Astrocyte (in vitro differentiated cells and primary cell): ENCODE measurements at regions not wholly inside any gene's neighbourhood (a gene's known extent, or its start where the extent isn't known, plus 50 kb on each side); places are given as distances from the start of the nearest gene placed in this dataset.

Experiments
- EZH2 ChIP-seq: IDR thresholded peaks from 2 replicates; pipeline ENCODE4 v1.6.1; 2012; ENCODE audit warnings: mild to moderate bottlenecking, low read length, inconsistent platforms; ENCODE audit not compliant: insufficient read depth
- TF ChIP-seq, protein P1 (sequence below): IDR thresholded peaks from 2 replicates; pipeline ENCODE4 v1.5.1; 2011; ENCODE audit warnings: low read depth, mild to moderate bottlenecking, inconsistent platforms, low read length, moderate library complexity; ENCODE audit not compliant: insufficient read depth

DNA sequence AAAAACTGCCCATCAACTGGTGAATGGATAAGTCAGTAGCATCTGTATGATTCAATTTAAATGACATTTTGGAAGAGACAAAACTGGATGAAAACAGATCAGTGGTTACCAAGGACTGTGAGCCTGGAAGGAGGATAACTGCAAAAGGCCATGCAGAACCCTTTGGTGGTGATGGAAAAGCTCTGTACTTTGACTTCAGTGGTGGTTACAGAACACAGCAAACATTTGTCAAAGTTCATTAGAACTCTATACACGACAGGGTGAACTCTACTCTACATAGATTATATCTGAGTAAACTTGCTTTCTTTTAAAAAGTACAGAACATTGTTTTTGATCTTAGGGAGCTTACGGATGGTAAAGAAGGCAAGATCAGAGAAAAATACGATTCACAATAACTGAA, 111.9 kb upstream of the HTR1E start:
- TF ChIP-seq, protein P1, sequence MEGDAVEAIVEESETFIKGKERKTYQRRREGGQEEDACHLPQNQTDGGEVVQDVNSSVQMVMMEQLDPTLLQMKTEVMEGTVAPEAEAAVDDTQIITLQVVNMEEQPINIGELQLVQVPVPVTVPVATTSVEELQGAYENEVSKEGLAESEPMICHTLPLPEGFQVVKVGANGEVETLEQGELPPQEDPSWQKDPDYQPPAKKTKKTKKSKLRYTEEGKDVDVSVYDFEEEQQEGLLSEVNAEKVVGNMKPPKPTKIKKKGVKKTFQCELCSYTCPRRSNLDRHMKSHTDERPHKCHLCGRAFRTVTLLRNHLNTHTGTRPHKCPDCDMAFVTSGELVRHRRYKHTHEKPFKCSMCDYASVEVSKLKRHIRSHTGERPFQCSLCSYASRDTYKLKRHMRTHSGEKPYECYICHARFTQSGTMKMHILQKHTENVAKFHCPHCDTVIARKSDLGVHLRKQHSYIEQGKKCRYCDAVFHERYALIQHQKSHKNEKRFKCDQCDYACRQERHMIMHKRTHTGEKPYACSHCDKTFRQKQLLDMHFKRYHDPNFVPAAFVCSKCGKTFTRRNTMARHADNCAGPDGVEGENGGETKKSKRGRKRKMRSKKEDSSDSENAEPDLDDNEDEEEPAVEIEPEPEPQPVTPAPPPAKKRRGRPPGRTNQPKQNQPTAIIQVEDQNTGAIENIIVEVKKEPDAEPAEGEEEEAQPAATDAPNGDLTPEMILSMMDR, result no peak
- no peak for TF ChIP-seq EZH2
